ENCODE measurements at regions not wholly inside any gene's neighbourhood (a gene's known extent, or its start where the extent isn't known, plus 50 kb on each side); places are given as distances from the start of the nearest gene placed in this dataset.

GRCh38 chr9:3018691-3019230, 174.9 kb upstream of the PUM3 start:
- Histone ChIP-seq H3K27ac (ENCODE audit: low read depth in 2 of 2, low read length in 1 of 2) (no peak overlapping the region), H2AFZ (ENCODE audit: low read depth) (no peak overlapping the region), H3K79me2 (ENCODE audit: insufficient read depth) (no peaks in the 10 kb centered on the region), H3K4me3 (ENCODE audit: low read depth in 2 of 2, low read length in 1 of 2) (no peak overlapping the region), H3K4me2 (no peak overlapping the region), H3K9me2 (no peaks in the 10 kb centered on the region), H3K36me3 (replicated peaks in 1 of 2; ENCODE audit: control insufficient read depth in 1 of 2, insufficient read depth in 2 of 2, low read length in 1 of 2) (no peaks in the 10 kb centered on the region), H4K20me1 (ENCODE audit: insufficient read depth) (no peaks in the 10 kb centered on the region), H3K4me1 (ENCODE audit: control insufficient read depth in 1 of 2, insufficient read depth in 2 of 2, low read depth in 1 of 2, low read length in 1 of 2) (no peaks in the 10 kb centered on the region), H3K27me3 (ENCODE audit: insufficient read depth) (no peaks in the 10 kb centered on the region), H3F3A (replicated peaks; ENCODE audit: insufficient read depth) (no peaks in the 10 kb centered on the region), H3K9me3 (no peaks in the 10 kb centered on the region), H3K9ac (no peak overlapping the region)
- no peak for DNase-seq
- ChIA-PET POLR2A (no interaction called here), CTCF (no interaction called here)
- TF ChIP-seq RCOR1 (IDR thresholded peaks at IDR 0.05; ENCODE audit: low read length) = no peak
- TF ChIP-seq, protein P1, sequence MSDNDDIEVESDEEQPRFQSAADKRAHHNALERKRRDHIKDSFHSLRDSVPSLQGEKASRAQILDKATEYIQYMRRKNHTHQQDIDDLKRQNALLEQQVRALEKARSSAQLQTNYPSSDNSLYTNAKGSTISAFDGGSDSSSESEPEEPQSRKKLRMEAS (IDR thresholded peaks at IDR 0.05; ENCODE audit: low read depth) = no peak
- no peak for TF ChIP-seq SMC3 (IDR thresholded peaks at IDR 0.05; ENCODE audit: low read depth, low read length)
- TF ChIP-seq CHD2 (IDR thresholded peaks at IDR 0.05; ENCODE audit: low read length, partially characterized antibody) = no peak
- no peak for TF ChIP-seq TAF1 (IDR thresholded peaks at IDR 0.05; ENCODE audit: borderline replicate concordance, low read depth, low read length)
- no peak for TF ChIP-seq NRF1 (IDR thresholded peaks at IDR 0.05; ENCODE audit: low read depth, low read length)
- WGBS (ENCODE audit: low lambda C conversion rate) = 13% methylated on average over 5 of the region's 5 CpGs

GRCh38 chr9:3018071-3018470, 174.2 kb upstream of the PUM3 start:
- Histone ChIP-seq H3K9me2 (no peaks in the 10 kb centered on the region), H3K27me3 (ENCODE audit: insufficient read depth) (no peaks in the 10 kb centered on the region), H3K79me2 (ENCODE audit: insufficient read depth) (no peaks in the 10 kb centered on the region), H3K9ac (no peak overlapping the region), H3K36me3 (replicated peaks in 1 of 2; ENCODE audit: control insufficient read depth in 1 of 2, insufficient read depth in 2 of 2, low read length in 1 of 2) (no peaks in the 10 kb centered on the region), H4K20me1 (ENCODE audit: insufficient read depth) (no peaks in the 10 kb centered on the region), H3K4me1 (ENCODE audit: control insufficient read depth in 1 of 2, insufficient read depth in 2 of 2, low read depth in 1 of 2, low read length in 1 of 2) (no peaks in the 10 kb centered on the region), H2AFZ (ENCODE audit: low read depth) (no peak overlapping the region), H3K9me3 (no peaks in the 10 kb centered on the region), H3K4me2 (no peak overlapping the region), H3F3A (replicated peaks; ENCODE audit: insufficient read depth) (no peaks in the 10 kb centered on the region), H3K27ac (ENCODE audit: low read depth in 2 of 2, low read length in 1 of 2) (no peak overlapping the region), H3K4me3 (ENCODE audit: low read depth in 2 of 2, low read length in 1 of 2) (no peak overlapping the region)
- 6% methylated on average over 2 of the region's 2 CpGs for WGBS (ENCODE audit: low lambda C conversion rate)
- POLR2A ChIA-PET = no interaction called here
- CTCF ChIA-PET = no interaction called here
- DNase-seq = no peak
- no peak for TF ChIP-seq RCOR1 (IDR thresholded peaks at IDR 0.05; ENCODE audit: low read length)
- TF ChIP-seq, protein P2, sequence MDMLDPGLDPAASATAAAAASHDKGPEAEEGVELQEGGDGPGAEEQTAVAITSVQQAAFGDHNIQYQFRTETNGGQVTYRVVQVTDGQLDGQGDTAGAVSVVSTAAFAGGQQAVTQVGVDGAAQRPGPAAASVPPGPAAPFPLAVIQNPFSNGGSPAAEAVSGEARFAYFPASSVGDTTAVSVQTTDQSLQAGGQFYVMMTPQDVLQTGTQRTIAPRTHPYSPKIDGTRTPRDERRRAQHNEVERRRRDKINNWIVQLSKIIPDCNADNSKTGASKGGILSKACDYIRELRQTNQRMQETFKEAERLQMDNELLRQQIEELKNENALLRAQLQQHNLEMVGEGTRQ (IDR thresholded peaks at IDR 0.05; ENCODE audit: borderline replicate concordance, low read depth, low read length) = no peak
- TF ChIP-seq ZBTB33 (IDR thresholded peaks at IDR 0.05; ENCODE audit: borderline replicate concordance, low read depth) = no peak
- no peak for TF ChIP-seq RXRA (IDR thresholded peaks at IDR 0.05; ENCODE audit: borderline replicate concordance, low read depth)
- TF ChIP-seq, protein P3, sequence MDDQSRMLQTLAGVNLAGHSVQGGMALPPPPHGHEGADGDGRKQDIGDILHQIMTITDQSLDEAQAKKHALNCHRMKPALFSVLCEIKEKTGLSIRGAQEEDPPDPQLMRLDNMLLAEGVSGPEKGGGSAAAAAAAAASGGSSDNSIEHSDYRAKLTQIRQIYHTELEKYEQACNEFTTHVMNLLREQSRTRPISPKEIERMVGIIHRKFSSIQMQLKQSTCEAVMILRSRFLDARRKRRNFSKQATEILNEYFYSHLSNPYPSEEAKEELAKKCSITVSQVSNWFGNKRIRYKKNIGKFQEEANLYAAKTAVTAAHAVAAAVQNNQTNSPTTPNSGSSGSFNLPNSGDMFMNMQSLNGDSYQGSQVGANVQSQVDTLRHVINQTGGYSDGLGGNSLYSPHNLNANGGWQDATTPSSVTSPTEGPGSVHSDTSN (IDR thresholded peaks at IDR 0.05) = no peak
- no peak for TF ChIP-seq RFX5 (IDR thresholded peaks at IDR 0.05; ENCODE audit: low read length)
- no peak for TF ChIP-seq YY1 (IDR thresholded peaks at IDR 0.05; ENCODE audit: low read depth)

Data from SK-N-SH (cell line).